Choroid plexus epithelial cell (primary cell): ENCODE measurements at regions not wholly inside any gene's neighbourhood (a gene's known extent, or its start where the extent isn't known, plus 50 kb on each side); places are given as distances from the start of the nearest gene placed in this dataset.

Experiments used
- DNase-seq: peaks from one replicate; pipeline ENCODE4 v3.0.0-alpha.2; 2010; ENCODE audit warnings: low read depth
- H3K4me3 ChIP-seq: 2 replicates; pipeline ENCODE4 v1.5.1; 2011; ENCODE audit warnings: low read depth, mild to moderate bottlenecking, control low read depth, low read length, moderate library complexity
- CTCF ChIP-seq: conservative IDR thresholded peaks from 2 replicates; pipeline ENCODE4 v1.5.1; 2011; ENCODE audit warnings: low read depth, mild to moderate bottlenecking, control low read depth, inconsistent platforms, low read length, moderate library complexity

- no peak overlapping the region for H3K4me3 ChIP-seq
- DNase-seq: no peak
- no peak for TF ChIP-seq CTCF
Measured at GRCh38 chr11:71338801-71339395, 86.5 kb upstream of the SHANK2 start.

- DNase-seq: no peak
- no peak overlapping the region for H3K4me3 ChIP-seq
- no peak for TF ChIP-seq CTCF
Measured at GRCh38 chr11:71336996-71337754, 84.8 kb upstream of the SHANK2 start.

- no peak for DNase-seq
- no peak for TF ChIP-seq CTCF
- no peak overlapping the region for H3K4me3 ChIP-seq
Measured at GRCh38 chr11:71336176-71336995, 84.0 kb upstream of the SHANK2 start.

- no peak overlapping the region for H3K4me3 ChIP-seq
- no peak for DNase-seq
- TF ChIP-seq CTCF: no peak
Measured at GRCh38 chr11:71335371-71335770, 83.0 kb upstream of the SHANK2 start.

GRCh38 chr11:71334191-71334590 is 81.8 kb upstream of the SHANK2 start:
- DNase-seq: no peak
- no peak overlapping the region for H3K4me3 ChIP-seq
- TF ChIP-seq CTCF: no peak

GRCh38 chr11:71333473-71333872 is 81.1 kb upstream of the SHANK2 start:
- TF ChIP-seq CTCF: no peak
- H3K4me3 ChIP-seq: no peak overlapping the region
- no peak for DNase-seq
